AG04450 (cell line): ENCODE measurements at regions not wholly inside any gene's neighbourhood (a gene's known extent, or its start where the extent isn't known, plus 50 kb on each side); places are given as distances from the start of the nearest gene placed in this dataset.

Experiments used
- CTCF ChIA-PET: fragments of 300-600, 350-600 bp; formaldehyde crosslinking; extraction: SDS; loops from one replicate; lab custom pipeline; 2022; ENCODE audit warnings: antibody characterized with exemption, inconsistent platforms; lab: Charles Lee
- POLR2A ChIA-PET: fragments of 350-600 bp; formaldehyde crosslinking; extraction: SDS; loops from one replicate; lab custom pipeline; 2021; ENCODE audit warnings: antibody characterized with exemption, inconsistent platforms; lab: Yijun Ruan, JAX
- DNase-seq: peaks from one replicate; pipeline ENCODE4 v3.0.0-alpha.2; 2011; ENCODE audit warnings: low read depth, low spot score
- H3K27ac ChIP-seq: one replicate; pipeline ENCODE4 v1.5.1; 2012; ENCODE audit warnings: low read depth, low read length, control low read depth
- H3K27me3 ChIP-seq: one replicate; pipeline ENCODE4 v1.6.0; 2012; ENCODE audit warnings: low read length; ENCODE audit not compliant: control insufficient read depth, insufficient read depth
- H3K4me3 ChIP-seq: 2 replicates; pipeline ENCODE4 v1.5.1; 2011; ENCODE audit warnings: mild to moderate bottlenecking, low read depth, low read length, control low read depth
- H3K9me3 ChIP-seq: 2 replicates; pipeline ENCODE4 v1.5.1; 2012; ENCODE audit warnings: low read length; ENCODE audit not compliant: control insufficient read depth, insufficient read depth
- TF ChIP-seq, protein P1 (sequence below): IDR thresholded peaks from 2 replicates; pipeline ENCODE4 v1.5.1; 2011; ENCODE audit warnings: low read depth, low read length, control low read depth, inconsistent platforms

DNA sequence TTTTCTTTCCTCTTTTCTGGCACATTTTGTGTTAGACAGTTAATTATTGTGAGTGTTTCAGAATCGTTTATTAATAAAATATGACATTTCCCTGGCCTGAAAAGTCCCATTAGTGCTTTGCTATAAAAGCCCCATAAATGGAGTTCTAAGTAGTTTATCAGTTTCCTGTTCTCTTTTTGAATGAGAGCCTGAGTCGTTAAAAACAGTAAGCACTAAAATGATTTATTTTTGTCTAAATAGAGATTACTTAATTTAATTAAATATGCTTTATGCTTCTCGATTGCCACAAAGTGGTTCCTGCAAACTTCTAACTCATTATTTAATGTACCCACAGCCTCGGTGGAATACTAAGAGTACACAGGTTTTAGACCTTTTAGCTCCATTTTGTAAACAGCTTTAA is 577.9 kb downstream of the C6orf118 start:
- no peaks in the 10 kb centered on the region for H3K27me3 ChIP-seq
- ChIA-PET POLR2A (no interaction called here), CTCF (no interaction called here)
- no peak for DNase-seq
- H3K4me3 ChIP-seq = no peak overlapping the region
- peaks cover 15% of the 10 kb centered on the region for H3K9me3 ChIP-seq
- TF ChIP-seq, protein P1, sequence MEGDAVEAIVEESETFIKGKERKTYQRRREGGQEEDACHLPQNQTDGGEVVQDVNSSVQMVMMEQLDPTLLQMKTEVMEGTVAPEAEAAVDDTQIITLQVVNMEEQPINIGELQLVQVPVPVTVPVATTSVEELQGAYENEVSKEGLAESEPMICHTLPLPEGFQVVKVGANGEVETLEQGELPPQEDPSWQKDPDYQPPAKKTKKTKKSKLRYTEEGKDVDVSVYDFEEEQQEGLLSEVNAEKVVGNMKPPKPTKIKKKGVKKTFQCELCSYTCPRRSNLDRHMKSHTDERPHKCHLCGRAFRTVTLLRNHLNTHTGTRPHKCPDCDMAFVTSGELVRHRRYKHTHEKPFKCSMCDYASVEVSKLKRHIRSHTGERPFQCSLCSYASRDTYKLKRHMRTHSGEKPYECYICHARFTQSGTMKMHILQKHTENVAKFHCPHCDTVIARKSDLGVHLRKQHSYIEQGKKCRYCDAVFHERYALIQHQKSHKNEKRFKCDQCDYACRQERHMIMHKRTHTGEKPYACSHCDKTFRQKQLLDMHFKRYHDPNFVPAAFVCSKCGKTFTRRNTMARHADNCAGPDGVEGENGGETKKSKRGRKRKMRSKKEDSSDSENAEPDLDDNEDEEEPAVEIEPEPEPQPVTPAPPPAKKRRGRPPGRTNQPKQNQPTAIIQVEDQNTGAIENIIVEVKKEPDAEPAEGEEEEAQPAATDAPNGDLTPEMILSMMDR = no peak
- no peak overlapping the region for H3K27ac ChIP-seq

DNA sequence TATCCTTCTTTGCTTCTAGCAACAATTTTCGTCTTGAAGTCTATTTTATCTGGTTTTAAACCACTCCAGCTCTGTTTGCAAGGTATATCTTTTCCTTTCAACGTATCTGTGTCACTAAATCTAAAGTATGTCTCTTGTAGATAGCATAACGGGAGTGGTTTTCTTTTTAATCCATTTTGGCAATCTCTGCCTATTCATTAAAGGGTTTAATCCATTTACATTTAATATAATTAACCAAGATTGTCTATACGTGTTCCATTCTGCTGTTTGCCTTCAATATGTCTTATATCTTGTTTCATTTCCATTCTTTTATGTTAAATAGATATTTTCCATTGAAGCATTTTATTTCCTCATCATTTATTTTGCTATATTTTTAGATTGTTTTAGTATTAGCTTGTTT is 587.9 kb downstream of the C6orf118 start:
- no peak for DNase-seq
- Histone ChIP-seq H3K27me3 (no peaks in the 10 kb centered on the region), H3K4me3 (no peak overlapping the region), H3K9me3 (no peaks in the 10 kb centered on the region), H3K27ac (no peak overlapping the region)
- TF ChIP-seq, protein P1 = no peak
- CTCF ChIA-PET = no interaction called here
- POLR2A ChIA-PET = no interaction called here

DNA sequence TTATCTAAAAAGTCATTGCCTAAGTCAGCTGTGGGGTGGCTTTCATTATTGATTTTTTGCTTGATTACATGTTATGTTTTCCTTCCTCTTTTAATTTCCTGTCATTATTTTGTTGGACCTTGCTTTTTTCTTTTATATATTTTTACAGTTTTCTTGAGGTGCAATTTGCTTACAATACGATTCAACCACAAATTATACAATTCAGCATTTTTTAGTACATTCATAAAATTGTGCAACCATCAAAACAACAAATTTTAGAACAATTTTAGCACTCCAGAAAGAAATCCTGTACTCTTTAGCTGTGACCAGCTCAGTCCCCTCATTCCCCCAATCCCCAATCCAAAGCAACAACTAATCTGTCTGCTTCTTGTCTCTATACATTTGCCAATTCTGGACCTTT is 608.9 kb downstream of the C6orf118 start:
- TF ChIP-seq, protein P1 = no peak
- H3K9me3 ChIP-seq = peaks cover 7% of the 10 kb centered on the region
- ChIA-PET POLR2A (no interaction called here), CTCF (no interaction called here)
- H3K27me3 ChIP-seq = no peaks in the 10 kb centered on the region
- no peak overlapping the region for H3K27ac ChIP-seq
- H3K4me3 ChIP-seq = no peak overlapping the region
- no peak for DNase-seq

DNA sequence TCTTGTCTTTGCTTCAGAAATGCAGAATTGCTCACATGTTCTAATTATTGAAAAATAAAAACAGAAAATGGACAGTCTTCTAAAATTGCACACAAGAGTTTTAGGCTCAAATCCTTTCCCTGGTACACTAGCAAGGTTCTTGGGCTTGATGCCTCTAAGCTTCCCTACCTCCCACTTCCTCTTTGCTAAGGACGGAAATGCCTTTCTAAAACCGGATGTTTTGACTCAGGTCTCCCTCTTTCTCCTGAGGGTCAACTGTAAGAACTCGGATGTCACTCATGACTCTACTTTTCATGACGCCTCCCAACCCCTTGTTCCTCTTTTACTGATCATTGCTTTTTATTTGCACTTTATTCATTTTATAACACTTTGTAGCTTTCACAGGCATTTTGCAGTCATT is 613.5 kb downstream of the C6orf118 start:
- ChIA-PET POLR2A (no interaction called here), CTCF (no interaction called here)
- TF ChIP-seq, protein P1 = no peak
- DNase-seq = no peak
- Histone ChIP-seq H3K27me3 (no peaks in the 10 kb centered on the region), H3K27ac (no peak overlapping the region), H3K4me3 (no peak overlapping the region), H3K9me3 (peaks cover 13% of the 10 kb centered on the region)

DNA sequence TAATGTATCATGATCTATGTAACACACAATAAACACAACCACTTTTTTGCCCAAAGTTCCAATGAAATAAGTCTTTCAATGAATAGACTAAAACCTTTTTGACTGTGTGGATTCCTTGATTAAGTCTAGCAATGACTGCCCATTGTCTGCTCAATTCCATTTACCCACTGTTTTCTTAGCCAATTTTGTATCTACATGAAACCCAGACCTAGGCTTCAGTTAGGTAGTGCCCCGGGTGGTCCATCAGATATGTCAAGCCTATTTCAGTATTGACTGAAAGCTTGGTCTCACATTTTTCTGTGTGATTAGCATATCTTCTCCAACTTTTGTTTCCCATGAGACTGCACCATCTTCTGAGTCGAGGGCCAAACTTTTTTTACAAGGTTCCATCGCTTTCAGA is 615.0 kb downstream of the C6orf118 start:
- TF ChIP-seq, protein P1 = no peak
- Histone ChIP-seq H3K4me3 (no peak overlapping the region), H3K27me3 (no peaks in the 10 kb centered on the region), H3K9me3 (peaks cover 21% of the 10 kb centered on the region), H3K27ac (no peak overlapping the region)
- DNase-seq = no peak
- CTCF ChIA-PET = no interaction called here
- POLR2A ChIA-PET = no interaction called here
